ENCODE measurements at regions not wholly inside any gene's neighbourhood (a gene's known extent, or its start where the extent isn't known, plus 50 kb on each side); places are given as distances from the start of the nearest gene placed in this dataset.

GRCh38 chr4:30395902-30396301, 324.3 kb upstream of the PCDH7 start:
- TF ChIP-seq EZH2 (IDR thresholded peaks at IDR 0.05; ENCODE audit: borderline replicate concordance, insufficient read depth, low read length, poor library complexity, severe bottlenecking) (no peak), CTCF (IDR thresholded peaks at IDR 0.05; ENCODE audit: poor library complexity, severe bottlenecking) (no peak), EP300 (conservative IDR thresholded peaks at IDR 0.05; ENCODE audit: poor library complexity, severe bottlenecking) (no peak), POLR2AphosphoS5 (IDR thresholded peaks at IDR 0.05) (no peak), TAF1 (IDR thresholded peaks at IDR 0.05; ENCODE audit: low read depth) (no peak)

All from neural cell (in vitro differentiated cells).